IMR-90 (cell line): ENCODE measurements at regions not wholly inside any gene's neighbourhood (a gene's known extent, or its start where the extent isn't known, plus 50 kb on each side); places are given as distances from the start of the nearest gene placed in this dataset.
"Not testable (repeated sequence)": the region's sequence is repeated elsewhere in the genome, so short reads cannot be mapped to it uniquely, and the experiment has no call there.

ENCODE experiments used
- ATAC-seq: fragments of 200-7000 bp; cut with Tn5 transposase; 2 replicates; pipeline ENCODE4 v1.9.1; 2020; ENCODE audit warnings: low read depth, mild to moderate bottlenecking, moderate library complexity
- BruUV-seq: library from RNA; stranded (reverse); fragments of 400-500 nt; replicated peaks from 2 replicates; lab custom pipeline; 2021; lab: Mats Ljungman, UMichigan
- CTCF ChIA-PET: fragments of 300-600 bp; formaldehyde crosslinking; extraction: SDS; loops from one replicate; lab custom pipeline; 2021; ENCODE audit warnings: antibody characterized with exemption; lab: Yijun Ruan, JAX
- POLR2A ChIA-PET: fragments of 300-600 bp; sonication (Branson Sonifier 250); formaldehyde crosslinking; loops from one replicate; lab custom pipeline; 2022; ENCODE audit warnings: antibody characterized with exemption; ENCODE audit not compliant: unreplicated experiment; lab: Charles Lee
- DNase-seq: peaks from one replicate; pipeline ENCODE4 v3.0.0; 2013
- H2AFZ ChIP-seq: replicated peaks from 2 replicates; pipeline ENCODE3; 2013; ENCODE audit warnings: low read length, mild to moderate bottlenecking; ENCODE audit not compliant: poor library complexity
- H2AK5ac ChIP-seq: 2 replicates; pipeline ENCODE4 v1.6.1; 2013; ENCODE audit warnings: low read depth, low read length, inconsistent platforms
- H2AK9ac ChIP-seq: replicated peaks from 2 replicates; pipeline ENCODE3; 2013; ENCODE audit warnings: mild to moderate bottlenecking, low read depth, low read length, moderate library complexity; ENCODE audit not compliant: poor library complexity
- H2BK120ac ChIP-seq: 2 replicates; pipeline ENCODE4 v1.6.1; 2013; ENCODE audit warnings: low read depth, low read length, inconsistent platforms
- H2BK15ac ChIP-seq: 3 replicates; pipeline ENCODE4 v1.6.1; 2013; ENCODE audit warnings: low read depth, low read length, inconsistent platforms
- H2BK20ac ChIP-seq: 2 replicates; pipeline ENCODE4 v1.6.1; 2013; ENCODE audit warnings: low read depth, mild to moderate bottlenecking, inconsistent platforms, low read length, moderate library complexity
- H2BK5ac ChIP-seq: 2 replicates; pipeline ENCODE4 v1.6.1; 2013; ENCODE audit warnings: mild to moderate bottlenecking, low read depth, low read length, inconsistent platforms; ENCODE audit not compliant: poor library complexity, severe bottlenecking
- H3K14ac ChIP-seq: replicated peaks from 2 replicates; pipeline ENCODE4 v1.6.1; 2013; ENCODE audit warnings: low read depth, low read length, inconsistent platforms
- H3K18ac ChIP-seq: 2 replicates; pipeline ENCODE4 v1.6.1; 2013; ENCODE audit warnings: low read depth, low read length, control low read depth
- H3K23ac ChIP-seq: 2 replicates; pipeline ENCODE4 v1.6.1; 2013; ENCODE audit warnings: low read depth, low read length, inconsistent platforms
- H3K27ac ChIP-seq: 2 replicates; pipeline ENCODE4 v1.5.1; 2013; ENCODE audit warnings: mild to moderate bottlenecking, control low read depth, low read length; ENCODE audit not compliant: insufficient read depth
- H3K27me3 ChIP-seq: 2 replicates; pipeline ENCODE4 v1.6.1; 2013; ENCODE audit warnings: low read length; ENCODE audit not compliant: control insufficient read depth, insufficient read depth
- H3K36me3 ChIP-seq: 2 replicates; pipeline ENCODE4 v1.6.1; 2013; ENCODE audit warnings: low read length, mixed read lengths; ENCODE audit not compliant: control insufficient read depth, insufficient read depth
- H3K4ac ChIP-seq: 2 replicates; pipeline ENCODE4 v1.6.1; 2013; ENCODE audit warnings: low read depth, low read length, inconsistent platforms
- H3K4me1 ChIP-seq: 2 replicates; pipeline ENCODE4 v1.6.1; 2013; ENCODE audit warnings: low read length, mixed read lengths; ENCODE audit not compliant: control insufficient read depth, insufficient read depth
- H3K4me2 ChIP-seq: 2 replicates; pipeline ENCODE4 v1.6.1; 2013; ENCODE audit warnings: low read depth, mild to moderate bottlenecking, control low read depth, low read length, moderate library complexity
- H3K4me3 ChIP-seq: 2 replicates; pipeline ENCODE4 v1.5.1; 2013; ENCODE audit warnings: low read depth, mild to moderate bottlenecking, control low read depth, low read length, moderate library complexity; ENCODE audit not compliant: insufficient read depth
- H3K56ac ChIP-seq: 2 replicates; pipeline ENCODE4 v1.6.1; 2013; ENCODE audit warnings: low read length, inconsistent platforms; ENCODE audit not compliant: insufficient read depth; ENCODE audit errors: extremely low read depth
- H3K79me1 ChIP-seq, 2 experiments: 2 replicates each; pipeline ENCODE4 v1.6.1; 2013; ENCODE audit warnings: low read length in 2 of 2, inconsistent platforms in 1 of 2, low read depth in 1 of 2
- H3K9ac ChIP-seq: 2 replicates; pipeline ENCODE4 v1.6.1; 2013; ENCODE audit warnings: low read depth, low read length, control low read depth
- H3K9me1 ChIP-seq: 2 replicates; pipeline ENCODE4 v1.6.1; 2013; ENCODE audit warnings: low read length, inconsistent platforms; ENCODE audit not compliant: insufficient read depth
- H3K9me3 ChIP-seq: 2 replicates; pipeline ENCODE4 v1.6.1; 2013; ENCODE audit warnings: low read length; ENCODE audit not compliant: control insufficient read depth, insufficient read depth
- H4K20me1 ChIP-seq: 2 replicates; pipeline ENCODE4 v1.6.1; 2013; ENCODE audit warnings: low read length, inconsistent platforms; ENCODE audit not compliant: insufficient read depth
- H4K5ac ChIP-seq: 2 replicates; pipeline ENCODE4 v1.6.1; 2013; ENCODE audit warnings: mild to moderate bottlenecking, low read depth, low read length, control low read depth
- H4K8ac ChIP-seq, 2 experiments: 2 replicates each; pipeline ENCODE4 v1.6.1; 2013; ENCODE audit warnings: low read depth in 2 of 2, low read length in 2 of 2, control low read depth in 1 of 2, inconsistent platforms in 1 of 2
- H4K91ac ChIP-seq: 2 replicates; pipeline ENCODE4 v1.6.1; 2013; ENCODE audit warnings: low read depth, low read length, inconsistent platforms; ENCODE audit not compliant: insufficient read depth
- BHLHE40 ChIP-seq: fragments of 150-350 bp; IDR thresholded peaks from 2 replicates; pipeline ENCODE4 v1.6.1; 2016; ENCODE audit warnings: mild to moderate bottlenecking, low read depth, low read length
- CHD1 ChIP-seq: IDR thresholded peaks from 2 replicates; pipeline ENCODE4 v1.6.1; 2012; ENCODE audit warnings: low read depth, low read length, improper control_type of control experiment
- MAFK ChIP-seq: IDR thresholded peaks from 2 replicates; pipeline ENCODE4 v1.6.1; 2012; ENCODE audit warnings: low read depth, low read length, improper control_type of control experiment
- NFE2L2 ChIP-seq: fragments of 150-350 bp; IDR thresholded peaks from 2 replicates; pipeline ENCODE4 v1.6.1; 2016; ENCODE audit warnings: low read depth, mild to moderate bottlenecking, low read length
- POLR2A ChIP-seq: IDR thresholded peaks from 2 replicates; pipeline ENCODE4 v1.6.1; 2012; ENCODE audit warnings: mild to moderate bottlenecking, low read depth, low read length
- RAD21 ChIP-seq: IDR thresholded peaks from 2 replicates; pipeline ENCODE4 v1.6.1; 2012; ENCODE audit warnings: low read length, improper control_type of control experiment
- RFX5 ChIP-seq: IDR thresholded peaks from 2 replicates; pipeline ENCODE4 v1.8.0; 2012; ENCODE audit warnings: low read depth, mild to moderate bottlenecking, low read length, moderate library complexity
- WGBS, 2 experiments: methylation state at CpG; one replicate each; pipeline versions ENCODE4 v1.1.5 to v1.1.7; 2013; ENCODE audit warnings: missing lambda C conversion rate in 2 of 2; ENCODE audit not compliant: insufficient read length in 1 of 2; ENCODE audit errors: extremely low coverage in 2 of 2; 5-methylcytosine and 5-hydroxymethylcytosine counted together
- dilution Hi-C: fragments of 300-500 bp; cut with HindIII; formaldehyde crosslinking; loops from one replicate; pipeline ENCODE4 v1.14.3; 2018; ENCODE audit warnings: low sequenced_read_pairs; ENCODE audit not compliant: unreplicated experiment
- in situ Hi-C: fragments of 300-500 bp; cut with MboI; formaldehyde crosslinking; loops from 3 replicates; pipeline ENCODE4 v1.14.3; 2019; ENCODE audit warnings: low sequenced_read_pairs, inconsistent platforms, mixed read lengths
- intact Hi-C: fragments of 100-400 bp; cut with micrococcal nuclease; formaldehyde crosslinking; loops from 2 replicates; pipeline ENCODE4 v1.10.0; 2022

- no peak overlapping the region for H3K56ac ChIP-seq
- H2AK5ac ChIP-seq, result no peak overlapping the region
- H2BK20ac ChIP-seq, result no peak overlapping the region
- no peak overlapping the region for H2BK5ac ChIP-seq
- no peak overlapping the region for H3K23ac ChIP-seq
- no peak overlapping the region for H3K4ac ChIP-seq
- no peaks in the 10 kb centered on the region for H3K27me3 ChIP-seq
- no peak overlapping the region for H3K4me2 ChIP-seq
- H3K9me1 ChIP-seq, result no peaks in the 10 kb centered on the region
- WGBS, 2 experiments, result no CpG with 5 or more reads among the region's 2 CpGs
- no peak overlapping the region for H2BK120ac ChIP-seq
- no peaks in the 10 kb centered on the region for H3K4me1 ChIP-seq
- H3K27ac ChIP-seq, result no peak overlapping the region
- H4K20me1 ChIP-seq, result no peaks in the 10 kb centered on the region
- ATAC-seq (peak; percentile 83), DNase-seq (peak; percentile 22)
- H2AFZ ChIP-seq, result no peak overlapping the region
- ChIA-PET POLR2A (no interaction called here), CTCF (no interaction called here)
- intact Hi-C loops, result no loop called here
- no peak overlapping the region for H3K4me3 ChIP-seq
- TF ChIP-seq POLR2A (no peak), RAD21 (no peak), RFX5 (no peak), MAFK (no peak), NFE2L2 (no peak), CHD1 (no peak), BHLHE40 (no peak)
- in situ Hi-C loops, result no loop called here
- H3K14ac ChIP-seq, result no peak overlapping the region
- H3K18ac ChIP-seq, result no peak overlapping the region
- no TSS peak for BruUV-seq
- H3K36me3 ChIP-seq, result no peaks in the 10 kb centered on the region
- H3K79me1 ChIP-seq, result no peaks in the 10 kb centered on the region
- no peak overlapping the region for H4K5ac ChIP-seq
- H3K9me3 ChIP-seq, result no peaks in the 10 kb centered on the region
- no peak overlapping the region for H3K9ac ChIP-seq
- no peak overlapping the region for H4K8ac ChIP-seq
- dilution Hi-C loops, result no loop called here
- no peak overlapping the region for H4K91ac ChIP-seq
- H2AK9ac ChIP-seq, result no peak overlapping the region
- no peak overlapping the region for H2BK15ac ChIP-seq
Measured at GRCh38 chr5:117731446-117731845, 1156.8 kb upstream of the SEMA6A start.

GRCh38 chr5:117720784-117721183 lies 1146.2 kb upstream of the SEMA6A start:
- H2BK20ac ChIP-seq, H3K9ac ChIP-seq, H3K4me2 ChIP-seq, H3K36me3 ChIP-seq, H2BK5ac ChIP-seq, H3K4ac ChIP-seq, H4K20me1 ChIP-seq, BruUV-seq, H3K4me1 ChIP-seq, H4K91ac ChIP-seq, dilution Hi-C loops, POLR2A ChIA-PET, H2BK120ac ChIP-seq, H3K4me3 ChIP-seq, DNase-seq, H2BK15ac ChIP-seq, H3K18ac ChIP-seq, H4K5ac ChIP-seq, H3K27ac ChIP-seq, H3K27me3 ChIP-seq, intact Hi-C loops, H2AK9ac ChIP-seq, CTCF ChIA-PET, H3K9me1 ChIP-seq, H3K56ac ChIP-seq, H3K14ac ChIP-seq, ATAC-seq, H4K8ac ChIP-seq, H3K9me3 ChIP-seq, in situ Hi-C loops, H3K23ac ChIP-seq, H2AFZ ChIP-seq, H3K79me1 ChIP-seq, H2AK5ac ChIP-seq: not testable (repeated sequence)
- WGBS, 2 experiments, result no CpG with 5 or more reads among the region's 4 CpGs
